Ascending aorta (tissue), 2 donors: ENCODE measurements at regions not wholly inside any gene's neighbourhood (a gene's known extent, or its start where the extent isn't known, plus 50 kb on each side); places are given as distances from the start of the nearest gene placed in this dataset.

ENCODE experiments used
- DNase-seq, 2 donors: peaks; one replicate each; pipeline ENCODE4 v3.0.0-alpha.2; 2019; ENCODE audit warnings: low spot score in 2 of 2
- H3K27ac ChIP-seq, 2 donors: fragments of 200-600 bp; sonication (generic); one replicate each; pipeline ENCODE4 v1.5.1; 2016 to 2017; ENCODE audit warnings: mild to moderate bottlenecking in 1 of 2
- H3K27me3 ChIP-seq: fragments of 200-600 bp; sonication (generic); one replicate; pipeline ENCODE4 v1.5.1; 2017
- H3K36me3 ChIP-seq, 2 donors: fragments of 200-600 bp; sonication (generic); one replicate each; pipeline ENCODE4 v1.5.1; 2016
- H3K4me1 ChIP-seq, 2 donors: fragments of 200-600 bp; sonication (generic); one replicate each; pipeline ENCODE4 v1.5.1; 2016 to 2017; ENCODE audit warnings: mild to moderate bottlenecking in 1 of 2
- H3K4me3 ChIP-seq, 2 donors: fragments of 200-600 bp; sonication (generic); one replicate each; pipeline ENCODE4 v1.5.1; 2016 to 2017; ENCODE audit warnings: mild to moderate bottlenecking in 1 of 2
- H3K9me3 ChIP-seq, 2 donors: fragments of 200-600 bp; sonication (generic); one replicate each; pipeline ENCODE4 v1.5.1; 2016
- CTCF ChIP-seq, 3 experiments: fragments of 200-600 bp in 2 of 3; fragments of 450-650 bp in 1 of 3; sonication (generic) in 2 of 3; IDR thresholded peaks; one replicate each; pipeline ENCODE4 v1.5.1; 2016 to 2019; ENCODE audit warnings: antibody characterized with exemption in 3 of 3, mild to moderate bottlenecking in 1 of 3, moderate library complexity in 1 of 3
- intact Hi-C: fragments of 100-400 bp; cut with DNase I; formaldehyde crosslinking; loops from one replicate; pipeline ENCODE4 v1.15.1; 2023

- Histone ChIP-seq H3K4me3 (no peak overlapping the region), H3K9me3 (no peaks in the 10 kb centered on the region), H3K36me3 (no peaks in the 10 kb centered on the region), H3K27ac (no peak overlapping the region), H3K27me3 (no peaks in the 10 kb centered on the region), H3K4me1 (no peaks in the 10 kb centered on the region)
- intact Hi-C loops, result no loop called here
- no peak for TF ChIP-seq CTCF (IDR thresholded peaks at IDR 0.05)
- no peak for DNase-seq
Observed at GRCh38 chr6:115000736-115001135, 657.9 kb upstream of the HS3ST5 start.

DNA sequence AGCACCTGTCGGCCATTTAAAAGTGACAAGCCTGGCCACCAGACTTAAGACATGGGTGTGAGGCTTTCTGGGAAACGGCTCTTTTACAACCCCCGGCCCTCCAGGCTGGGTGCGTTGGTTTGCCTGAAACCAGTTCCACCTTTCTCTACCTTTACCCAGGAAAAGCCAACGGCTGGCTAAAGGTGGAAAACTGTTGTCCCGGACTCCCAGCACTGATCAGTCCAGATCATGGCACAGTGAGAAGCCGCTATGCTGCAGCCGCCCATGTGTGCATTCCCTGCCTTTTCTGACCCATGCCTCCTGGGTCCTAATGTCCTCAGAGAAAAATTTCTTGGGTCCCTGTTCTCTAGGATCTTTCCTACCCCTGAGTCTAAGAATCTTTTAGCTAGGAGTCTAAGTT is 655.7 kb upstream of the HS3ST5 start:
- no peak overlapping the region for H3K27ac ChIP-seq
- no peak for DNase-seq
- no peak overlapping the region for H3K4me3 ChIP-seq
- no peaks in the 10 kb centered on the region for H3K36me3 ChIP-seq
- no peaks in the 10 kb centered on the region for H3K4me1 ChIP-seq
- intact Hi-C loops, result no loop called here
- no peaks in the 10 kb centered on the region for H3K9me3 ChIP-seq
- H3K27me3 ChIP-seq, result no peaks in the 10 kb centered on the region
- no peak for TF ChIP-seq CTCF (IDR thresholded peaks at IDR 0.05)

GRCh38 chr6:114997813-114998292 is 655.0 kb upstream of the HS3ST5 start:
- H3K36me3 ChIP-seq, result no peaks in the 10 kb centered on the region
- no peaks in the 10 kb centered on the region for H3K27me3 ChIP-seq
- H3K9me3 ChIP-seq, result no peaks in the 10 kb centered on the region
- no peaks in the 10 kb centered on the region for H3K4me1 ChIP-seq
- H3K4me3 ChIP-seq, result no peak overlapping the region
- TF ChIP-seq CTCF (IDR thresholded peaks at IDR 0.05), result no peak
- intact Hi-C loops, result no loop called here
- H3K27ac ChIP-seq, result no peak overlapping the region
- no peak for DNase-seq

DNA sequence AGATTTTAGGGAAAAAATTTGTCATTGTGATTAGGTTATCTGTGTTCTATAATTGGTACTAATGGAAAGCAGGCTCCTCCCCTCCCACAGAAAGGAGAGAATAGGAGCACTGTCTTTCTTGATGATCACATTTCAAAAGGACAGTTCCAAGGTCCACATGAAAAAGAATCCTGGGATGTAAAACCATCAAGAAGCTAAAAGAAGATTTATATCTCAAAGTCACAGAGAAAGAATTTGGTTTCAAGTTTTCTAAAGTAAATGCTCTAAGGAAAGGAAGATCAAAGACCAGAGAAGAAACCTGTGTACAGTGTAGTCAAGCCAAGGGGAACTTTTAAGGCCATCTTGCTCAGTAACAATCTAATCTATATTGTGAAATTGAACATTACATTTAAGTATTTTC is 652.7 kb upstream of the HS3ST5 start:
- intact Hi-C loops, result no loop called here
- Histone ChIP-seq H3K9me3 (no peaks in the 10 kb centered on the region), H3K27ac (no peak overlapping the region), H3K36me3 (no peaks in the 10 kb centered on the region), H3K4me3 (no peak overlapping the region), H3K27me3 (no peaks in the 10 kb centered on the region), H3K4me1 (no peaks in the 10 kb centered on the region)
- DNase-seq, result no peak
- no peak for TF ChIP-seq CTCF (IDR thresholded peaks at IDR 0.05)

DNA sequence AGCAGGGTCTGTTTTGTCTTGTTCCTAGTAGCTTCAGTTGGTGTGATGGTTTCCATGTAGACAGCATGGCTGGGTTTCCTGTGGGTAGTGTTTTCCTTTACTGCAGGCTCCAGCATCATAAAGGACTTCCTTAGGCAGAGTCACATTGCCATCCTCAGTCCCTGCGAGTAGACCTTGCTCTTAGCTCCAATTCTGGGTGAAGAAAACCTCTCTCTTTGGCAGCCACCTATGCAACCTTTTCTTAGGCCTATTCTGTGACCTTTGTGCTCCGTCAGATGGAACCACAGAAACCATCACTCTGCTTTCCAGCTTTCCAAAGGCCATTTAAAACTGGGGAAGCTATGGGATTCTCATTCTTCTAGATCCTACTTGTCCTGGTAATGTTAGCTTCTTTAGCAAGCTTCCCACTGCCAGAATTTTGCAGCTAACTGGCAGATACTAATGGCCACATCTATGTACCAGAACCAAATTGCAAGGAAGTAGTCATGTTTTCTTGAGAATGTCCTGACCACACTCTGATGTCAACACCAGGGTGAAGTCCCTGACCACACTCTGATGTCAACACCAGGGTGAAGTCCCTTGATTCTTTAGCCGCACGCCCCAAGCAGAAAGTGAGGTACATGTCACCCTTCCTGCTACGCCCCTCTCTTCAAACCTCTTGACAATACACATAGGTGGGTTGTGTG is 646.6 kb upstream of the HS3ST5 start:
- intact Hi-C loops, result no loop called here
- no peak for TF ChIP-seq CTCF (IDR thresholded peaks at IDR 0.05)
- Histone ChIP-seq H3K4me1 (no peaks in the 10 kb centered on the region), H3K36me3 (no peaks in the 10 kb centered on the region), H3K9me3 (no peaks in the 10 kb centered on the region), H3K4me3 (no peak overlapping the region), H3K27me3 (no peaks in the 10 kb centered on the region), H3K27ac (no peak overlapping the region)
- DNase-seq, result no peak

GRCh38 chr6:114987281-114987680 is 644.5 kb upstream of the HS3ST5 start:
- intact Hi-C loops, result no loop called here
- Histone ChIP-seq H3K36me3 (no peaks in the 10 kb centered on the region), H3K4me3 (no peak overlapping the region), H3K27ac (no peak overlapping the region), H3K9me3 (no peaks in the 10 kb centered on the region), H3K27me3 (no peaks in the 10 kb centered on the region), H3K4me1 (no peaks in the 10 kb centered on the region)
- no peak for TF ChIP-seq CTCF (IDR thresholded peaks at IDR 0.05)
- no peak for DNase-seq
